Bronchial epithelial cell (primary cell): ENCODE measurements at regions not wholly inside any gene's neighbourhood (a gene's known extent, or its start where the extent isn't known, plus 50 kb on each side); places are given as distances from the start of the nearest gene placed in this dataset.
"Not testable (repeated sequence)": the region's sequence is repeated elsewhere in the genome, so short reads cannot be mapped to it uniquely, and the experiment has no call there.

Experiments used
- DNase-seq: peaks from one replicate; pipeline ENCODE4 v3.0.0-alpha.2; 2010; ENCODE audit warnings: low read depth
- FAIRE-seq: peaks from 2 replicates; lab custom pipeline; 2011; peaks lifted over from hg19 to GRCh38; lab: Jason Lieb, UNC
- H3K27me3 ChIP-seq: 2 replicates; pipeline ENCODE4 v1.5.1; 2011; ENCODE audit warnings: low read length; ENCODE audit not compliant: control insufficient read depth, insufficient read depth
- H3K36me3 ChIP-seq: 2 replicates; pipeline ENCODE4 v1.5.1; 2011; ENCODE audit warnings: low read length; ENCODE audit not compliant: control insufficient read depth, insufficient read depth
- H3K4me3 ChIP-seq: 2 replicates; pipeline ENCODE4 v1.5.1; 2011; ENCODE audit warnings: mild to moderate bottlenecking, low read depth, low read length, control low read depth
- CTCF ChIP-seq: IDR thresholded peaks from 2 replicates; pipeline ENCODE4 v1.5.1; 2011; ENCODE audit warnings: mild to moderate bottlenecking, moderate library complexity, low read length, control low read depth, inconsistent platforms; ENCODE audit not compliant: insufficient read depth, severe bottlenecking

GRCh38 chr7:13108061-13108460, 420.6 kb downstream of the ARL4A start:
- DNase-seq (peak; percentile 32), FAIRE-seq (no peak)
- H3K27me3 ChIP-seq: no peaks in the 10 kb centered on the region
- H3K4me3 ChIP-seq: no peak overlapping the region
- H3K36me3 ChIP-seq: no peaks in the 10 kb centered on the region
- no peak for TF ChIP-seq CTCF

DNA sequence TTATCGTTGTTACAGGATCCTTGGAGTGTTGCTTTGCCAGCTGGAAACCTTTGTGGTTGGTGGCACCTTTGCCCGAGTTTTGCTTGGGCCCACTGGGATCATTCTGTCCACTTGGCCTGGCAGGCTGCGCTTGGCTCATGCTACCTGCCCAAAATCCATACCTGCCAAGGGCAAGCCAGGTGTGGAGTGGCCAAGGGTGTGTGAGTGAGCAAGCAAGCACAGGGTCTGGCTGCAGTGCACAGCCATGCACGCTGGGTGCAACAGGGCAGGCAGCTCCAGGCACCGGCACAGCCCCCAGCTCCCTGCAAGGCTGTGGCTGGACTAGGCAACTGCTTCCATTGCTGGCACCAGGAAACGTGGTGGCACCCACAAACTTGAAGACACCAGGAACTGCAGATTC, 421.8 kb downstream of the ARL4A start:
- FAIRE-seq (no peak), DNase-seq (no peak)
- no peaks in the 10 kb centered on the region for H3K36me3 ChIP-seq
- no peaks in the 10 kb centered on the region for H3K27me3 ChIP-seq
- TF ChIP-seq CTCF: no peak
- H3K4me3 ChIP-seq: no peak overlapping the region

DNA sequence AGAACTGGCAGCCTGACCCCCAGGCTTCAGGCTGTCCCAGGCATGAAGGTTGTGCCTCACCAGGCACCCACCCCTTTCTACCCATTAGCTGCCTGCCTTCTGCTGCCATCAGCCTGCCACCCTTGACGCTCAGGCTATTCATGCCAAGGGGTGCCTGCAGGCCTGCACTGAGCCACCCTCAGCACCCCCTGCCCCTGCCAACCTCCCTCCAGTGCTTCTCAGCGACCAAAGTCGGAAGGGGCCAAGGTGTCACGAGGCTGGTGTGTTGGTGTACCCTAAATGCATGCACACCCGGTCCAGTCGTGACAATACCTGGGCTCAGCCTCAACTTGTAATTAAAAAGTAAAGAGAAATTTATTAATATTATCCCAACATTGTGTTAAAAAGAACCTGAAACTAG, 422.7 kb downstream of the ARL4A start:
- no peak for TF ChIP-seq CTCF
- Histone ChIP-seq H3K36me3 (no peaks in the 10 kb centered on the region), H3K4me3 (no peak overlapping the region), H3K27me3 (no peaks in the 10 kb centered on the region)
- FAIRE-seq (no peak), DNase-seq (no peak)

DNA sequence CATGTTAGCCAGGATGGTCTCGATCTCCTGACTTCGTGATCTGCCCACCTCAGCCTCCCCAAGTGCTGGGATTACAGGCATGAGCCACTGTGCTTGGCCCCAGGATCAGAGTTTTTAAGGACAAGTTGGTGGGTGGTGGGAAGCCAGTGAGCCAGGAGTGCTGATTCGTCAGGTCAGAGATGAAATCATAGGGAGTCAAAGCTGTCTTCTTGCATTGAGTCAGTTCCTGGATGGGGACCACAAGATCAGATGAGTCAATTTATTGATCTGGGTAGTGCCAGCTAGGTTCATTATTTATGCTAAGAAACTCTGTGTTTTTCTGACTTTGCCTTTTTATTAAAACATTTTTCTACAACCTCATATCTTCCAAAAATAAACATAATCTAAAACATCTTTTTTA, 423.8 kb downstream of the ARL4A start:
- FAIRE-seq: no peak
- H3K27me3 ChIP-seq: no peaks in the 10 kb centered on the region
- no peak for TF ChIP-seq CTCF

DNA sequence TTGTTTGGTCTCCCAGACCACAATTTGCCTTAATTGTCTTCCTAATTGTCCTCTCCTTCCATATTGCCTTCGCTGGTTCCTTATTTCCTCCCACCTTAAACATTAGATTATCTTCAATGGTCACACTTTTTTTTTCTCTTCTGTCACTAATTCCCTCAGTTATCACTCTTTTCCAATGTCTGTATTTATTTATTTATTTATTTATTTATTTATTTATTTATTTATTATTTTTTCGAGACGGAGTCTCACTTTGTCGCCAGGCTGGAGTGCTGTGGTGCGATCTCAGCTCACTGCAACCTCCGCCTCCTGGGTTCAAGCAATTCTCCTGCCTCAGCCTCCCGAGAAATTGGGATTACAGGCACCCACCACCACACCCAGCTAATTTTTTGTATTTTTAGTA, 426.8 kb downstream of the ARL4A start:
- DNase-seq, H3K36me3 ChIP-seq, FAIRE-seq, H3K4me3 ChIP-seq, H3K27me3 ChIP-seq: not testable (repeated sequence)

More for the DNA sequence above, 423.8 kb downstream of the ARL4A start:
- Histone ChIP-seq H3K36me3 (no peaks in the 10 kb centered on the region), H3K4me3 (no peak overlapping the region)
- peak; percentile 47 for DNase-seq

GRCh38 chr7:13115157-13115772, 427.8 kb downstream of the ARL4A start:
- Histone ChIP-seq H3K4me3 (no peak overlapping the region), H3K27me3 (no peaks in the 10 kb centered on the region), H3K36me3 (no peaks in the 10 kb centered on the region)
- DNase-seq: peak; percentile 17
- TF ChIP-seq CTCF: no peak
- FAIRE-seq: no peak
